Panc1 (cell line): ENCODE measurements at regions not wholly inside any gene's neighbourhood (a gene's known extent, or its start where the extent isn't known, plus 50 kb on each side); places are given as distances from the start of the nearest gene placed in this dataset.

Experiments
- ATAC-seq: fragments of 200-7000 bp; cut with Tn5 transposase; 2 replicates; pipeline ENCODE4 v1.9.1; 2020; ENCODE audit warnings: mild to moderate bottlenecking, moderate library complexity
- BruUV-seq: library from RNA; stranded (reverse); fragments of 400-500 nt; replicated peaks from 2 replicates; lab custom pipeline; 2021; lab: Mats Ljungman, UMichigan
- CTCF ChIA-PET: fragments of 300-600 bp; sonication (Branson Sonifier 250); formaldehyde crosslinking; loops from one replicate; lab custom pipeline; 2022; ENCODE audit warnings: antibody characterized with exemption; lab: Charles Lee
- POLR2A ChIA-PET: fragments of 300-600 bp; sonication (Branson Sonifier 250); formaldehyde crosslinking; loops from one replicate; lab custom pipeline; 2022; ENCODE audit warnings: antibody characterized with exemption; lab: Charles Lee
- DNase-seq: peaks from one replicate; pipeline ENCODE4 v3.0.0-alpha.2; 2010; ENCODE audit warnings: low read depth, low spot score
- H3K27ac ChIP-seq: 2 replicates; pipeline ENCODE4 v1.5.1; 2011; ENCODE audit warnings: mild to moderate bottlenecking, low read length, inconsistent platforms
- H3K27me3 ChIP-seq: fragments of 200-500 bp; sonication (Bioruptor generic); 2 replicates; pipeline ENCODE4 v1.6.0; 2014; ENCODE audit warnings: low read length, inconsistent platforms; ENCODE audit not compliant: control insufficient read depth, insufficient read depth
- H3K36me3 ChIP-seq: fragments of 200-500 bp; sonication (Bioruptor generic); 2 replicates; pipeline ENCODE4 v1.5.1; 2014; ENCODE audit warnings: inconsistent platforms, mild to moderate bottlenecking, low read length, moderate library complexity; ENCODE audit not compliant: control insufficient read depth, insufficient read depth
- H3K4me1 ChIP-seq: 2 replicates; pipeline ENCODE4 v1.5.1; 2011; ENCODE audit warnings: inconsistent platforms, mild to moderate bottlenecking, low read length, moderate library complexity; ENCODE audit not compliant: control insufficient read depth, insufficient read depth
- H3K4me3 ChIP-seq, 2 experiments: 2 replicates each; pipeline ENCODE4 v1.5.1; 2011 to 2012; ENCODE audit warnings: low read depth in 2 of 2, low read length in 2 of 2, mild to moderate bottlenecking in 2 of 2, inconsistent platforms in 1 of 2, moderate library complexity in 1 of 2
- H3K9me3 ChIP-seq: fragments of 200-500 bp; sonication (Bioruptor generic); 2 replicates; pipeline ENCODE4 v1.5.1; 2014; ENCODE audit warnings: low read depth, mild to moderate bottlenecking, inconsistent platforms, low read length, moderate library complexity; ENCODE audit not compliant: control insufficient read depth, insufficient read depth
- POLR2AphosphoS5 ChIP-seq: IDR thresholded peaks from 2 replicates; pipeline ENCODE4 v1.6.1; 2012; ENCODE audit warnings: mild to moderate bottlenecking, low read depth, low read length, moderate library complexity
- SIN3A ChIP-seq: IDR thresholded peaks from 2 replicates; pipeline ENCODE4 v1.6.1; 2012; ENCODE audit warnings: low read depth, mild to moderate bottlenecking, low read length, moderate library complexity, borderline replicate concordance; ENCODE audit not compliant: insufficient read depth
- TCF7L2 ChIP-seq: IDR thresholded peaks from 2 replicates; pipeline ENCODE4 v1.6.1; 2011; ENCODE audit warnings: mild to moderate bottlenecking, low read depth, low read length, inconsistent platforms
- in situ Hi-C: cut with HindIII; loops from 2 replicates; pipeline ENCODE4 v1.10.0; 2016; ENCODE audit warnings: low sequenced_read_pairs, low pct_unique_long_range_greater_than_20kb
- intact Hi-C: fragments of 100-400 bp; cut with micrococcal nuclease; formaldehyde crosslinking; loops from one replicate; pipeline ENCODE4 v1.10.0; 2022; ENCODE audit not compliant: unreplicated experiment
- TF ChIP-seq, protein P1 (sequence below), 2 experiments: IDR thresholded peaks; 2 replicates each; pipeline ENCODE4 v1.6.1; 2011 to 2012; ENCODE audit warnings: low read depth in 2 of 2, control low read depth in 1 of 2, low read length in 1 of 2, mild to moderate bottlenecking in 1 of 2, moderate library complexity in 1 of 2; ENCODE audit not compliant: insufficient read depth in 1 of 2
- TF ChIP-seq, protein P2 (sequence below): fragments of 450-650 bp; IDR thresholded peaks from 2 replicates; pipeline ENCODE4 v1.5.1; 2017; ENCODE audit warnings: mild to moderate bottlenecking

DNA sequence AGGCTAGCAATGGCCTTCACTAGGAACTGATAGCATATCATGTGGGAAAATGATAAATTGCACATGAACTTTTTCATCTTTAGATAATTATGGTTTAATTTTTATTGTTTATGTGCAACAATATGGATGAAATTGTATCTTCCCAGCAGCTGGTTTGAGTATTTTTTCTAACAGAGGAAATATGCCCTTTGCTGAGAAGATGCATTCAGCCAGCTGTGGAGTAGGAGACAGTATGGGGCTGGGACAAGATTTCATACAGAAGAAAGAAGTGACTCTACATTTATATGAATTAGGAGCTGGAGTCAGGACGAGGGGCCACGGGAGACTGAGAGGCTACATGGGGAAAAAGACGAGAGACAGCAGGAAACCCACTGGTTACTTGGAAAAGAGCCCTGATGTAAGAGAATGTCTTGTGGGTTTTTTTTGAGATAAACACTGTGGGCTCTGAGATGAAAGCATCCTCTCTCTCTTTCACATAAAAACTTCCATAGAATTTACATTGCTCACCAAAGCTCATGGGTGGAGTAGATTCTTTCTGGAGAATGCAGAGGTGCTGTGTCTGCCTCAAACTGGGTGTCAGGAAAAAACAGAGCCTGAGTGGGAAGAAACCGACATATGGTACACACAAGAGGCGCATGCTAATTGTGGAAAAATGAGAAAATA, 115.2 kb upstream of the PDZRN3 start:
- DNase-seq (no peak), ATAC-seq (no peak)
- BruUV-seq, result no TSS peak
- no peaks in the 10 kb centered on the region for H3K9me3 ChIP-seq
- CTCF ChIA-PET, result no interaction called here
- no peak overlapping the region for H3K4me3 ChIP-seq
- no peaks in the 10 kb centered on the region for H3K27me3 ChIP-seq
- POLR2A ChIA-PET, result no interaction called here
- H3K36me3 ChIP-seq, result no peaks in the 10 kb centered on the region
- intact Hi-C loops (no loop called here), in situ Hi-C loops (no loop called here)
- no peak for TF ChIP-seq POLR2AphosphoS5
- TF ChIP-seq, protein P1, sequence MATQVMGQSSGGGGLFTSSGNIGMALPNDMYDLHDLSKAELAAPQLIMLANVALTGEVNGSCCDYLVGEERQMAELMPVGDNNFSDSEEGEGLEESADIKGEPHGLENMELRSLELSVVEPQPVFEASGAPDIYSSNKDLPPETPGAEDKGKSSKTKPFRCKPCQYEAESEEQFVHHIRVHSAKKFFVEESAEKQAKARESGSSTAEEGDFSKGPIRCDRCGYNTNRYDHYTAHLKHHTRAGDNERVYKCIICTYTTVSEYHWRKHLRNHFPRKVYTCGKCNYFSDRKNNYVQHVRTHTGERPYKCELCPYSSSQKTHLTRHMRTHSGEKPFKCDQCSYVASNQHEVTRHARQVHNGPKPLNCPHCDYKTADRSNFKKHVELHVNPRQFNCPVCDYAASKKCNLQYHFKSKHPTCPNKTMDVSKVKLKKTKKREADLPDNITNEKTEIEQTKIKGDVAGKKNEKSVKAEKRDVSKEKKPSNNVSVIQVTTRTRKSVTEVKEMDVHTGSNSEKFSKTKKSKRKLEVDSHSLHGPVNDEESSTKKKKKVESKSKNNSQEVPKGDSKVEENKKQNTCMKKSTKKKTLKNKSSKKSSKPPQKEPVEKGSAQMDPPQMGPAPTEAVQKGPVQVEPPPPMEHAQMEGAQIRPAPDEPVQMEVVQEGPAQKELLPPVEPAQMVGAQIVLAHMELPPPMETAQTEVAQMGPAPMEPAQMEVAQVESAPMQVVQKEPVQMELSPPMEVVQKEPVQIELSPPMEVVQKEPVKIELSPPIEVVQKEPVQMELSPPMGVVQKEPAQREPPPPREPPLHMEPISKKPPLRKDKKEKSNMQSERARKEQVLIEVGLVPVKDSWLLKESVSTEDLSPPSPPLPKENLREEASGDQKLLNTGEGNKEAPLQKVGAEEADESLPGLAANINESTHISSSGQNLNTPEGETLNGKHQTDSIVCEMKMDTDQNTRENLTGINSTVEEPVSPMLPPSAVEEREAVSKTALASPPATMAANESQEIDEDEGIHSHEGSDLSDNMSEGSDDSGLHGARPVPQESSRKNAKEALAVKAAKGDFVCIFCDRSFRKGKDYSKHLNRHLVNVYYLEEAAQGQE (IDR thresholded peaks at IDR 0.05; ENCODE audit: insufficient read depth in 1 of 2, low read depth in 2 of 2, low read length in 1 of 2), result no peak
- TF ChIP-seq TCF7L2, result no peak
- no peak for TF ChIP-seq SIN3A
- TF ChIP-seq, protein P2, sequence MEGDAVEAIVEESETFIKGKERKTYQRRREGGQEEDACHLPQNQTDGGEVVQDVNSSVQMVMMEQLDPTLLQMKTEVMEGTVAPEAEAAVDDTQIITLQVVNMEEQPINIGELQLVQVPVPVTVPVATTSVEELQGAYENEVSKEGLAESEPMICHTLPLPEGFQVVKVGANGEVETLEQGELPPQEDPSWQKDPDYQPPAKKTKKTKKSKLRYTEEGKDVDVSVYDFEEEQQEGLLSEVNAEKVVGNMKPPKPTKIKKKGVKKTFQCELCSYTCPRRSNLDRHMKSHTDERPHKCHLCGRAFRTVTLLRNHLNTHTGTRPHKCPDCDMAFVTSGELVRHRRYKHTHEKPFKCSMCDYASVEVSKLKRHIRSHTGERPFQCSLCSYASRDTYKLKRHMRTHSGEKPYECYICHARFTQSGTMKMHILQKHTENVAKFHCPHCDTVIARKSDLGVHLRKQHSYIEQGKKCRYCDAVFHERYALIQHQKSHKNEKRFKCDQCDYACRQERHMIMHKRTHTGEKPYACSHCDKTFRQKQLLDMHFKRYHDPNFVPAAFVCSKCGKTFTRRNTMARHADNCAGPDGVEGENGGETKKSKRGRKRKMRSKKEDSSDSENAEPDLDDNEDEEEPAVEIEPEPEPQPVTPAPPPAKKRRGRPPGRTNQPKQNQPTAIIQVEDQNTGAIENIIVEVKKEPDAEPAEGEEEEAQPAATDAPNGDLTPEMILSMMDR, result no peak
- H3K27ac ChIP-seq, result no peak overlapping the region
- no peaks in the 10 kb centered on the region for H3K4me1 ChIP-seq

DNA sequence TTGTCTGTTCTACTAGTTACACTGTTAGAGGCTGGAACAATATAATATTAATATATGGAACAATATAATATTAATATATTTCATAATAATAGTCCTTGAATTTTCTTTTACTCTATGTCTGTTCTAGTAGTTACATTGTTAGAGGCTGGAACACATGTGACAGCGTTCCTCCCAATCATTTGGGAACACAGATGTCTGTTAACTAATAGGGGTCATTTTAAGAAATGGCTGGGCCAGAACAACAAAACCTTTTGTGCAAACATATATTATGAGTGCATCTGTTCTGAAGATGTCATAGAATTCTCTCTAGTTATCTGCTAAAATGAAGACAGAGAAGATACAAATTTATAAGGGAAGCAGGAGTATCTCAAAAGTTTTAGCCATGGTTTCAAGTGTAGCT, 114.0 kb upstream of the PDZRN3 start:
- Histone ChIP-seq H3K4me1 (no peaks in the 10 kb centered on the region), H3K4me3 (no peak overlapping the region), H3K9me3 (no peaks in the 10 kb centered on the region), H3K36me3 (no peaks in the 10 kb centered on the region), H3K27ac (no peak overlapping the region), H3K27me3 (no peaks in the 10 kb centered on the region)
- no peak for TF ChIP-seq POLR2AphosphoS5
- TF ChIP-seq, protein P2, result no peak
- TF ChIP-seq, protein P1 (IDR thresholded peaks at IDR 0.05; ENCODE audit: insufficient read depth in 1 of 2, low read depth in 2 of 2, low read length in 1 of 2), result no peak
- TF ChIP-seq SIN3A, result no peak
- TF ChIP-seq TCF7L2, result no peak
- ATAC-seq (no peak), DNase-seq (no peak)
- no TSS peak for BruUV-seq
- ChIA-PET POLR2A (no interaction called here), CTCF (no interaction called here)
- in situ Hi-C loops, result no loop called here
- intact Hi-C loops, result no loop called here
